ENCODE measurements at regions not wholly inside any gene's neighbourhood (a gene's known extent, or its start where the extent isn't known, plus 50 kb on each side); places are given as distances from the start of the nearest gene placed in this dataset.

- no peak for DNase-seq
- H3K4me3 Mint-ChIP-seq: no peak overlapping the region
- ATAC-seq (replicated peaks): no peak
- H3K27me3 Mint-ChIP-seq: peaks cover 0 to 5% of the 10 kb centered on the region in 2 donors
- no peak overlapping the region for H3K27ac Mint-ChIP-seq
- no peaks in the 10 kb centered on the region for H3K36me3 Mint-ChIP-seq
- H3K4me1 Mint-ChIP-seq: no peaks in the 10 kb centered on the region
- no peaks in the 10 kb centered on the region for H3K9me3 Mint-ChIP-seq
Measured at GRCh38 chr18:22088996-22089640, 80.3 kb upstream of the GATA6 start.

- H3K9me3 Mint-ChIP-seq: peaks cover 0 to 2% of the 10 kb centered on the region in 2 donors
- ATAC-seq (replicated peaks) (no peak), DNase-seq (no peak)
- no peak overlapping the region for H3K4me3 Mint-ChIP-seq
- H3K4me1 Mint-ChIP-seq: no peaks in the 10 kb centered on the region
- H3K27ac Mint-ChIP-seq: no peak overlapping the region
- H3K27me3 Mint-ChIP-seq: no peaks in the 10 kb centered on the region
- no peaks in the 10 kb centered on the region for H3K36me3 Mint-ChIP-seq
Measured at GRCh38 chr18:22091341-22091740, 78.0 kb upstream of the GATA6 start.

- no peaks in the 10 kb centered on the region for H3K4me1 Mint-ChIP-seq
- DNase-seq (no peak), ATAC-seq (replicated peaks) (no peak)
- no peak overlapping the region for H3K4me3 Mint-ChIP-seq
- H3K27me3 Mint-ChIP-seq: no peaks in the 10 kb centered on the region
- no peaks in the 10 kb centered on the region for H3K36me3 Mint-ChIP-seq
- peaks cover 0 to 2% of the 10 kb centered on the region in 2 donors for H3K9me3 Mint-ChIP-seq
- H3K27ac Mint-ChIP-seq: no peak overlapping the region
Measured at GRCh38 chr18:22093731-22094357, 75.5 kb upstream of the GATA6 start.

- no peaks in the 10 kb centered on the region for H3K4me1 Mint-ChIP-seq
- ATAC-seq (replicated peaks) (no peak), DNase-seq (no peak)
- H3K9me3 Mint-ChIP-seq: peaks cover 0 to 2% of the 10 kb centered on the region in 2 donors
- no peaks in the 10 kb centered on the region for H3K27me3 Mint-ChIP-seq
- no peak overlapping the region for H3K27ac Mint-ChIP-seq
- H3K4me3 Mint-ChIP-seq: no peak overlapping the region
- H3K36me3 Mint-ChIP-seq: no peaks in the 10 kb centered on the region
Measured at GRCh38 chr18:22094358-22094734, 75.0 kb upstream of the GATA6 start.

GRCh38 chr18:22098563-22098989 is 70.8 kb upstream of the GATA6 start:
- H3K4me1 Mint-ChIP-seq: no peaks in the 10 kb centered on the region
- H3K9me3 Mint-ChIP-seq: peaks cover 0 to 2% of the 10 kb centered on the region in 2 donors
- no peak for DNase-seq
- H3K27ac Mint-ChIP-seq: no peak overlapping the region
- ATAC-seq (replicated peaks): no peak
- no peaks in the 10 kb centered on the region for H3K36me3 Mint-ChIP-seq
- no peak overlapping the region for H3K4me3 Mint-ChIP-seq
- H3K27me3 Mint-ChIP-seq: no peaks in the 10 kb centered on the region

- Mint-ChIP-seq H3K4me1 (no peaks in the 10 kb centered on the region), H3K27me3 (no peaks in the 10 kb centered on the region), H3K27ac (no peak overlapping the region), H3K9me3 (no peaks in the 10 kb centered on the region), H3K36me3 (no peaks in the 10 kb centered on the region), H3K4me3 (no peak overlapping the region)
- ATAC-seq (replicated peaks): no peak
- DNase-seq: no peak
Measured at GRCh38 chr18:22099925-22100324, 69.5 kb upstream of the GATA6 start.

GRCh38 chr18:22101731-22102130 is 67.7 kb upstream of the GATA6 start:
- H3K27me3 Mint-ChIP-seq: no peaks in the 10 kb centered on the region
- ATAC-seq (replicated peaks): no peak

GRCh38 chr18:22102953-22103646 is 66.3 kb upstream of the GATA6 start:
- ATAC-seq (replicated peaks): no peak
- Mint-ChIP-seq H3K27ac (no peak overlapping the region), H3K4me3 (no peak overlapping the region)

More at GRCh38 chr18:22101731-22102130, 67.7 kb upstream of the GATA6 start:
- no peak overlapping the region for H3K27ac Mint-ChIP-seq
- H3K4me1 Mint-ChIP-seq: no peaks in the 10 kb centered on the region
- DNase-seq: no peak
- H3K4me3 Mint-ChIP-seq: no peak overlapping the region
- H3K36me3 Mint-ChIP-seq: no peaks in the 10 kb centered on the region
- no peaks in the 10 kb centered on the region for H3K9me3 Mint-ChIP-seq

GRCh38 chr18:22103647-22104031 is 65.8 kb upstream of the GATA6 start:
- ATAC-seq (replicated peaks) (no peak), DNase-seq (no peak)
- H3K27ac Mint-ChIP-seq: no peak overlapping the region
- H3K27me3 Mint-ChIP-seq: no peaks in the 10 kb centered on the region
- H3K36me3 Mint-ChIP-seq: no peaks in the 10 kb centered on the region
- no peaks in the 10 kb centered on the region for H3K4me1 Mint-ChIP-seq
- no peaks in the 10 kb centered on the region for H3K9me3 Mint-ChIP-seq
- H3K4me3 Mint-ChIP-seq: no peak overlapping the region

More at GRCh38 chr18:22102953-22103646, 66.3 kb upstream of the GATA6 start:
- Mint-ChIP-seq H3K36me3 (no peaks in the 10 kb centered on the region), H3K27me3 (no peaks in the 10 kb centered on the region), H3K4me1 (no peaks in the 10 kb centered on the region), H3K9me3 (no peaks in the 10 kb centered on the region)
- no peak for DNase-seq

GRCh38 chr18:22106536-22107292 is 62.7 kb upstream of the GATA6 start:
- no peak for DNase-seq
- Mint-ChIP-seq H3K27ac (no peak overlapping the region), H3K4me3 (no peak overlapping the region), H3K4me1 (no peaks in the 10 kb centered on the region), H3K27me3 (no peaks in the 10 kb centered on the region), H3K9me3 (no peaks in the 10 kb centered on the region), H3K36me3 (no peaks in the 10 kb centered on the region)
- ATAC-seq (replicated peaks): no peak

- ATAC-seq (replicated peaks) (no peak), DNase-seq (no peak)
- Mint-ChIP-seq H3K4me1 (no peaks in the 10 kb centered on the region), H3K36me3 (no peaks in the 10 kb centered on the region), H3K27ac (no peak overlapping the region), H3K4me3 (no peak overlapping the region), H3K27me3 (no peaks in the 10 kb centered on the region), H3K9me3 (no peaks in the 10 kb centered on the region)
Measured at GRCh38 chr18:22108674-22109073, 60.7 kb upstream of the GATA6 start.

GRCh38 chr18:22109535-22109934 is 59.9 kb upstream of the GATA6 start:
- no peak overlapping the region for H3K4me3 Mint-ChIP-seq
- H3K9me3 Mint-ChIP-seq: no peaks in the 10 kb centered on the region
- H3K27me3 Mint-ChIP-seq: no peaks in the 10 kb centered on the region
- H3K27ac Mint-ChIP-seq: no peak overlapping the region
- peak; percentile 50 to 80 for ATAC-seq (replicated peaks)
- no peaks in the 10 kb centered on the region for H3K4me1 Mint-ChIP-seq
- no peak for DNase-seq
- H3K36me3 Mint-ChIP-seq: no peaks in the 10 kb centered on the region

- no peaks in the 10 kb centered on the region for H3K36me3 Mint-ChIP-seq
- DNase-seq: no peak
- no peak overlapping the region for H3K4me3 Mint-ChIP-seq
- no peak for ATAC-seq (replicated peaks)
- peaks cover 0 to 4% of the 10 kb centered on the region in 2 donors for H3K27me3 Mint-ChIP-seq
- no peak overlapping the region for H3K27ac Mint-ChIP-seq
- H3K9me3 Mint-ChIP-seq: no peaks in the 10 kb centered on the region
- no peaks in the 10 kb centered on the region for H3K4me1 Mint-ChIP-seq
Measured at GRCh38 chr18:22110461-22110924, 58.9 kb upstream of the GATA6 start.

GRCh38 chr18:22112215-22112614 is 57.2 kb upstream of the GATA6 start:
- H3K4me1 Mint-ChIP-seq: no peaks in the 10 kb centered on the region
- no peaks in the 10 kb centered on the region for H3K9me3 Mint-ChIP-seq
- no peak overlapping the region for H3K27ac Mint-ChIP-seq
- ATAC-seq (replicated peaks) (no peak), DNase-seq (no peak)
- no peaks in the 10 kb centered on the region for H3K36me3 Mint-ChIP-seq
- H3K27me3 Mint-ChIP-seq: peaks cover 0 to 7% of the 10 kb centered on the region in 2 donors
- H3K4me3 Mint-ChIP-seq: no peak overlapping the region
